C4-2B (cell line): ENCODE measurements at regions not wholly inside any gene's neighbourhood (a gene's known extent, or its start where the extent isn't known, plus 50 kb on each side); places are given as distances from the start of the nearest gene placed in this dataset.

Source experiments
- ZFX ChIP-seq: fragments of 450-650 bp; IDR thresholded peaks from 2 replicates; pipeline ENCODE4 v1.6.1; 2017
- TF ChIP-seq, protein P1 (sequence below): fragments of 450-650 bp; conservative IDR thresholded peaks from 2 replicates; pipeline ENCODE4 v1.5.1; 2017; ENCODE audit warnings: mild to moderate bottlenecking

DNA sequence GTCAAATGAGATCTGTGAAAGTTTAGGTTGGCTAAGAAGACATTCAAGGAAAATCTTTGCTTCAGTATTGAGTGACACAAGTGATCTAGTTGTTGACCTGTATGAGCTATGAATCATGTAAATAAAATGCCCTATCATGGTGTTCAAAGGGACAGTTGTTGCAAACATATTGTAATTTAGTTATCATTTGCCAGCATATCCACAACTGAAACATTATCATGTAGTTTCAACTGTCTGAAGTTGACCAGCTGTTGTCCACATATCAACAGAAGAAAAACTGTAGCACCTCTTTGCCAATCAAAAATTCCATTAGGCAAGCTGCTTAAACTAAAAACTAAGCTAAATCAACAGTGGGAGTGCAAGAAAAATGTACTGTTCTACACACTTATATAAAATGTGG is 527.1 kb upstream of the NRXN1 start:
- TF ChIP-seq, protein P1, sequence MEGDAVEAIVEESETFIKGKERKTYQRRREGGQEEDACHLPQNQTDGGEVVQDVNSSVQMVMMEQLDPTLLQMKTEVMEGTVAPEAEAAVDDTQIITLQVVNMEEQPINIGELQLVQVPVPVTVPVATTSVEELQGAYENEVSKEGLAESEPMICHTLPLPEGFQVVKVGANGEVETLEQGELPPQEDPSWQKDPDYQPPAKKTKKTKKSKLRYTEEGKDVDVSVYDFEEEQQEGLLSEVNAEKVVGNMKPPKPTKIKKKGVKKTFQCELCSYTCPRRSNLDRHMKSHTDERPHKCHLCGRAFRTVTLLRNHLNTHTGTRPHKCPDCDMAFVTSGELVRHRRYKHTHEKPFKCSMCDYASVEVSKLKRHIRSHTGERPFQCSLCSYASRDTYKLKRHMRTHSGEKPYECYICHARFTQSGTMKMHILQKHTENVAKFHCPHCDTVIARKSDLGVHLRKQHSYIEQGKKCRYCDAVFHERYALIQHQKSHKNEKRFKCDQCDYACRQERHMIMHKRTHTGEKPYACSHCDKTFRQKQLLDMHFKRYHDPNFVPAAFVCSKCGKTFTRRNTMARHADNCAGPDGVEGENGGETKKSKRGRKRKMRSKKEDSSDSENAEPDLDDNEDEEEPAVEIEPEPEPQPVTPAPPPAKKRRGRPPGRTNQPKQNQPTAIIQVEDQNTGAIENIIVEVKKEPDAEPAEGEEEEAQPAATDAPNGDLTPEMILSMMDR: no peak
- TF ChIP-seq ZFX: no peak
